HCT116 (cell line): ENCODE measurements at regions not wholly inside any gene's neighbourhood (a gene's known extent, or its start where the extent isn't known, plus 50 kb on each side); places are given as distances from the start of the nearest gene placed in this dataset.

Source experiments
- ATAC-seq: fragments of 200-7000 bp; cut with Tn5 transposase; 2 replicates; pipeline ENCODE4 v1.9.1; 2020; ENCODE audit warnings: mild to moderate bottlenecking, moderate library complexity
- BruUV-seq: library from RNA; stranded (reverse); fragments of 400-500 nt; replicated peaks from 2 replicates; lab custom pipeline; 2021; lab: Mats Ljungman, UMichigan
- CTCF ChIA-PET: fragments of 300-600 bp; sonication (Branson Sonifier 250); formaldehyde crosslinking; loops from one replicate; lab custom pipeline; 2021; ENCODE audit warnings: antibody characterized with exemption; lab: Charles Lee
- POLR2A ChIA-PET: fragments of 300-600, 350-600 bp; sonication (Branson Sonifier 250); formaldehyde crosslinking; loops from one replicate; lab custom pipeline; 2021; ENCODE audit warnings: antibody characterized with exemption; lab: Charles Lee
- RAD21 ChIA-PET, 2 experiments: fragments of 300-600 bp; sonication (Branson Sonifier 250); formaldehyde crosslinking; loops; one replicate each; lab custom pipeline; 2023; ENCODE audit warnings: low total read pairs in 2 of 2; ENCODE audit not compliant: uncharacterized antibody in 2 of 2, unreplicated experiment in 2 of 2, low non-redundant PET in 1 of 2; lab: Charles Lee
- DNase-seq: peaks from one replicate; pipeline ENCODE4 v3.0.0-alpha.2; 2010; ENCODE audit warnings: low read depth, low spot score
- H2AFZ ChIP-seq: fragments of 200-600 bp; shearing (Covaris generic), sonication (generic); 2 replicates; pipeline ENCODE4 v1.6.1; 2017; ENCODE audit warnings: low read depth, mixed run types, mixed read lengths, antibody characterized with exemption, low read length; ENCODE audit not compliant: poor library complexity, severe bottlenecking
- H3K27ac ChIP-seq: 2 replicates; pipeline ENCODE4 v1.5.1; 2012; ENCODE audit warnings: low read depth, low read length
- H3K27me3 ChIP-seq: fragments of 200-600 bp; sonication (generic); 2 replicates; pipeline ENCODE4 v1.6.1; 2016; ENCODE audit warnings: mixed run types, low read length, mixed read lengths; ENCODE audit not compliant: insufficient read depth
- H3K36me3 ChIP-seq, 2 experiments: fragments of 200-500 bp in 1 of 2; fragments of 200-600 bp in 1 of 2; sonication (Bioruptor generic) in 1 of 2; sonication (generic) in 1 of 2; 2 replicates each; pipeline versions ENCODE4 v1.5.1 to v1.6.1; 2014 to 2016; ENCODE audit warnings: low read length in 2 of 2, inconsistent platforms in 1 of 2, mixed read lengths in 1 of 2, mixed run types in 1 of 2; ENCODE audit not compliant: insufficient read depth in 2 of 2, control insufficient read depth in 1 of 2
- H3K4me1 ChIP-seq, 2 experiments: fragments of 200-600 bp in 1 of 2; sonication (generic) in 1 of 2; 2 replicates each; pipeline versions ENCODE4 v1.5.1 to v1.6.1; 2012 to 2017; ENCODE audit warnings: low read length in 2 of 2, inconsistent platforms in 1 of 2, mild to moderate bottlenecking in 1 of 2, mixed read lengths in 1 of 2, mixed run types in 1 of 2, moderate library complexity in 1 of 2; ENCODE audit not compliant: insufficient read depth in 2 of 2, control insufficient read depth in 1 of 2
- H3K4me2 ChIP-seq: fragments of 200-600 bp; sonication (generic); 2 replicates; pipeline ENCODE4 v1.6.1; 2017; ENCODE audit warnings: mixed run types, low read length, mixed read lengths
- H3K4me3 ChIP-seq, 2 experiments: fragments of 200-600 bp in 1 of 2; sonication (generic) in 1 of 2; replicated peaks in 1 of 2; 2 replicates each; pipeline ENCODE4 v1.5.1; 2011 to 2016; ENCODE audit warnings: low read length in 2 of 2, control low read depth in 1 of 2, low read depth in 1 of 2, mild to moderate bottlenecking in 1 of 2, mixed read lengths in 1 of 2, mixed run types in 1 of 2
- H3K79me2 ChIP-seq: fragments of 200-600 bp; sonication (generic); 2 replicates; pipeline ENCODE4 v1.6.1; 2017; ENCODE audit warnings: mild to moderate bottlenecking, mixed run types, low read length, moderate library complexity, mixed read lengths; ENCODE audit not compliant: insufficient read depth
- H3K9ac ChIP-seq: fragments of 200-600 bp; sonication (generic); 2 replicates; pipeline ENCODE4 v1.6.1; 2016; ENCODE audit warnings: low read length, mixed read lengths
- H3K9me2 ChIP-seq: fragments of 200-600 bp; sonication (generic), shearing (Covaris generic); 2 replicates; pipeline ENCODE4 v1.6.1; 2017; ENCODE audit warnings: mixed run types, mild to moderate bottlenecking, moderate library complexity; ENCODE audit not compliant: insufficient read depth
- H3K9me3 ChIP-seq, 2 experiments: fragments of 200-500 bp in 1 of 2; fragments of 200-600 bp in 1 of 2; sonication (Bioruptor generic) in 1 of 2; sonication (generic) in 1 of 2; 2 replicates each; pipeline ENCODE4 v1.6.1; 2014 to 2017; ENCODE audit warnings: low read length in 2 of 2, mixed read lengths in 2 of 2, inconsistent platforms in 1 of 2, low read depth in 1 of 2, mild to moderate bottlenecking in 1 of 2, mixed run types in 1 of 2, moderate library complexity in 1 of 2; ENCODE audit not compliant: control insufficient read depth in 1 of 2, insufficient read depth in 1 of 2
- H4K20me1 ChIP-seq: fragments of 200-600 bp; sonication (generic), shearing (Covaris generic); 2 replicates; pipeline ENCODE4 v1.6.1; 2017; ENCODE audit warnings: mixed run types, mild to moderate bottlenecking, moderate library complexity; ENCODE audit not compliant: insufficient read depth
- ATF3 ChIP-seq: IDR thresholded peaks from 2 replicates; pipeline ENCODE4 v1.6.1; 2012
- CEBPB ChIP-seq: IDR thresholded peaks from 2 replicates; pipeline ENCODE4 v1.6.1; 2012; ENCODE audit warnings: low read depth
- EGR1 ChIP-seq: IDR thresholded peaks from 2 replicates; pipeline ENCODE4 v1.6.1; 2012; ENCODE audit warnings: low read depth
- ELF1 ChIP-seq: IDR thresholded peaks from 2 replicates; pipeline ENCODE4 v1.6.1; 2012; ENCODE audit warnings: low read depth, borderline replicate concordance
- EZH2phosphoT487 ChIP-seq: fragments of 200-600 bp; IDR thresholded peaks from 2 replicates; pipeline ENCODE4 v1.6.1; 2018; ENCODE audit warnings: antibody characterized with exemption, borderline replicate concordance
- FOSL1 ChIP-seq: IDR thresholded peaks from 2 replicates; pipeline ENCODE4 v1.6.1; 2012; ENCODE audit warnings: low read depth
- JUND ChIP-seq: IDR thresholded peaks from 2 replicates; pipeline ENCODE4 v1.6.1; 2012
- MAX ChIP-seq: IDR thresholded peaks from 2 replicates; pipeline ENCODE4 v1.6.1; 2012
- POLR2A ChIP-seq: IDR thresholded peaks from 2 replicates; pipeline ENCODE4 v1.7.0; 2011; ENCODE audit warnings: borderline replicate concordance; ENCODE audit not compliant: insufficient read depth, insufficient read length; ENCODE audit errors: extremely low read depth
- RAD21 ChIP-seq: IDR thresholded peaks from 2 replicates; pipeline ENCODE4 v1.6.1; 2012; ENCODE audit warnings: low read depth, mild to moderate bottlenecking
- REST ChIP-seq: IDR thresholded peaks from 2 replicates; pipeline ENCODE4 v1.6.1; 2012; ENCODE audit warnings: low read depth
- SIN3A ChIP-seq: IDR thresholded peaks from 2 replicates; pipeline ENCODE4 v1.6.1; 2012; ENCODE audit warnings: low read depth
- SRF ChIP-seq: IDR thresholded peaks from 2 replicates; pipeline ENCODE4 v1.6.1; 2012; ENCODE audit warnings: low read depth
- TCF7L2 ChIP-seq: IDR thresholded peaks from 2 replicates; pipeline ENCODE4 v1.7.0; 2011; ENCODE audit warnings: borderline replicate concordance, inconsistent platforms; ENCODE audit not compliant: insufficient read depth, insufficient read length; ENCODE audit errors: extremely low read depth
- YY1 ChIP-seq: IDR thresholded peaks from 2 replicates; pipeline ENCODE4 v1.6.1; 2011; ENCODE audit warnings: low read length, low read depth, moderate library complexity, mild to moderate bottlenecking; ENCODE audit not compliant: insufficient replicate concordance; ENCODE audit errors: extremely low read depth
- ZFX ChIP-seq: fragments of 450-650 bp; IDR thresholded peaks from 2 replicates; pipeline ENCODE4 v1.6.1; 2017
- ZNF274 ChIP-seq: fragments of 200-500 bp; sonication (Bioruptor generic); IDR thresholded peaks from 2 replicates; pipeline ENCODE4 v1.6.1; 2014; ENCODE audit warnings: mild to moderate bottlenecking, low read depth, low read length, inconsistent platforms
- intact Hi-C: fragments of 100-400 bp; cut with micrococcal nuclease; formaldehyde crosslinking; loops from 2 replicates; pipeline ENCODE4 v1.10.0; 2022

DNA sequence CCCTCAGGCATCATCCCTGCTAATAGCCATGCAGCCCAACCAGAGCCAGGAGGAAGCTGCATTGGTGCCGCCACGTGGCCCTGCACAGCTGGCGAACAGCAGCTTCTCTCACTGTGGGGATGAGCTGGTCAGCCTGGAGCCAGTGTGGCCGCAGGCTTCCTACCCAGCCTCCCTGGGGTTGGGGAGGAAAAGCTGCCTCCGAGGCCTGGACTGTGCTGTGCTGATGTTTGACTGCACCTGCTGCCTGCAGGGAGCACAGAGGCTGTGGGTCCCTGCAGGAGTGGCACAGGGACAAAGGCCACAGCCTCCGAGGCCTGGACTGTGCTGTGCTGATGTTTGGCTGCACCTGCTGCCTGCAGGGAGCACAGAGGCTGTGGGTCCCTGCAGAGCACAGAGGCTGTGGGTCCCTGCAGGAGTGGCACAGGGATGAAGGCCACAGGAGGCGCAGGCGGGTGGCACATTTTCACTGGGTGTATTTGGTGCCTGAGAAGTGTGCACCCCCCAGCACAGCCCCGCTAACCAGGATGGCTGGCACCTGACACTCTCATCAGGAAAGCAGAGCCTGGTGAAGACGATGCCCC lies 83.9 kb downstream of the DLL1 start:
- H3K4me1 ChIP-seq, result no peaks in the 10 kb centered on the region
- peaks cover 9% of the 10 kb centered on the region; the same call in 1 of the 2 replicates for H3K27me3 ChIP-seq
- H3K4me3 ChIP-seq, result no peak overlapping the region
- intact Hi-C loops, result no loop called here
- no peak for DNase-seq
- H2AFZ ChIP-seq, result no peak overlapping the region
- TF ChIP-seq ZNF274, result no peak
- no peaks in the 10 kb centered on the region for H3K79me2 ChIP-seq
- ATAC-seq, result no peak
- POLR2A ChIA-PET, result no interaction called here
- H4K20me1 ChIP-seq, result no peaks in the 10 kb centered on the region
- RAD21 ChIA-PET, result no interaction called here
- no peaks in the 10 kb centered on the region for H3K9me2 ChIP-seq
- H3K36me3 ChIP-seq, result no peaks in the 10 kb centered on the region
- no peak overlapping the region for H3K27ac ChIP-seq
- CTCF ChIA-PET, result no interaction called here
- no TSS peak for BruUV-seq
- no peak overlapping the region for H3K9ac ChIP-seq
- no peak overlapping the region for H3K4me2 ChIP-seq
- no peaks in the 10 kb centered on the region for H3K9me3 ChIP-seq

GRCh38 chr6:170206317-170206621 lies 84.6 kb downstream of the DLL1 start:
- CTCF ChIA-PET, result no interaction called here
- H2AFZ ChIP-seq, result no peak overlapping the region
- BruUV-seq, result no TSS peak
- no peaks in the 10 kb centered on the region for H3K79me2 ChIP-seq
- intact Hi-C loops, result no loop called here
- ATAC-seq (no peak), DNase-seq (no peak)
- no peaks in the 10 kb centered on the region for H3K9me2 ChIP-seq
- no peak overlapping the region for H3K9ac ChIP-seq
- no peaks in the 10 kb centered on the region for H3K4me1 ChIP-seq
- no peaks in the 10 kb centered on the region for H3K36me3 ChIP-seq
- RAD21 ChIA-PET, result no interaction called here
- no peak overlapping the region for H3K4me3 ChIP-seq
- no peaks in the 10 kb centered on the region for H3K9me3 ChIP-seq
- H3K27ac ChIP-seq, result no peak overlapping the region
- TF ChIP-seq CEBPB (no peak), SIN3A (no peak), SRF (no peak), ELF1 (no peak), MAX (no peak), POLR2A (no peak), YY1 (no peak), TCF7L2 (no peak), FOSL1 (no peak), ZFX (no peak), RAD21 (no peak), EGR1 (no peak), ATF3 (no peak), ZNF274 (no peak), REST (no peak), EZH2phosphoT487 (no peak), JUND (no peak)
- no peak overlapping the region for H3K4me2 ChIP-seq
- POLR2A ChIA-PET, result no interaction called here
- peaks cover 9% of the 10 kb centered on the region; the same call in 1 of the 2 replicates for H3K27me3 ChIP-seq
- no peaks in the 10 kb centered on the region for H4K20me1 ChIP-seq
